Bronchial epithelial cell (primary cell): ENCODE measurements at regions not wholly inside any gene's neighbourhood (a gene's known extent, or its start where the extent isn't known, plus 50 kb on each side); places are given as distances from the start of the nearest gene placed in this dataset.

Source experiments
- DNase-seq: peaks from one replicate; pipeline ENCODE4 v3.0.0-alpha.2; 2010; ENCODE audit warnings: low read depth
- FAIRE-seq: peaks from 2 replicates; lab custom pipeline; 2011; peaks lifted over from hg19 to GRCh38; lab: Jason Lieb, UNC
- H3K27me3 ChIP-seq: 2 replicates; pipeline ENCODE4 v1.5.1; 2011; ENCODE audit warnings: low read length; ENCODE audit not compliant: control insufficient read depth, insufficient read depth
- H3K36me3 ChIP-seq: 2 replicates; pipeline ENCODE4 v1.5.1; 2011; ENCODE audit warnings: low read length; ENCODE audit not compliant: control insufficient read depth, insufficient read depth
- H3K4me3 ChIP-seq: 2 replicates; pipeline ENCODE4 v1.5.1; 2011; ENCODE audit warnings: mild to moderate bottlenecking, low read depth, low read length, control low read depth
- TF ChIP-seq, protein P1 (sequence below): IDR thresholded peaks from 2 replicates; pipeline ENCODE4 v1.5.1; 2011; ENCODE audit warnings: mild to moderate bottlenecking, moderate library complexity, low read length, control low read depth, inconsistent platforms; ENCODE audit not compliant: insufficient read depth, severe bottlenecking

DNA sequence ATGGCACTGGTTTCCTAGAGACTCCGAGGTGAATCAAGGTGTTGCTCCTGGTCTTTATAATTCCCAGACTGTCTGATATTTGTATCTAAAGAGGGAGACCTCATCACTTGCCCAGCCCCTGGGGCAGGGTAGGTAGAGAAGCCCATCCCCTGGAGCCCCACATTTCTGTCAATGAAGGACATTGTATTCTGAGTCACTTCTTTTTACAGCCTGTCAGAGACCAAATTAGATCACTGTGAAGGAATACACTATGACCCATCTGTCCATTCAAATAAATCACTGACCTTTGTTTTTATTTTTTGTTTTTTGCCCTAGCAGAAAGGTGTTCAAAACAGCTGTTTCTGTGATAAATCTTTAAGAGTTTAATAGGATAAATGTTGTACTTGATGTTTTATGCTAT, 67.9 kb upstream of the ANO6 start:
- Histone ChIP-seq H3K36me3 (no peaks in the 10 kb centered on the region), H3K27me3 (no peaks in the 10 kb centered on the region), H3K4me3 (no peak overlapping the region)
- DNase-seq (no peak), FAIRE-seq (no peak)
- TF ChIP-seq, protein P1, sequence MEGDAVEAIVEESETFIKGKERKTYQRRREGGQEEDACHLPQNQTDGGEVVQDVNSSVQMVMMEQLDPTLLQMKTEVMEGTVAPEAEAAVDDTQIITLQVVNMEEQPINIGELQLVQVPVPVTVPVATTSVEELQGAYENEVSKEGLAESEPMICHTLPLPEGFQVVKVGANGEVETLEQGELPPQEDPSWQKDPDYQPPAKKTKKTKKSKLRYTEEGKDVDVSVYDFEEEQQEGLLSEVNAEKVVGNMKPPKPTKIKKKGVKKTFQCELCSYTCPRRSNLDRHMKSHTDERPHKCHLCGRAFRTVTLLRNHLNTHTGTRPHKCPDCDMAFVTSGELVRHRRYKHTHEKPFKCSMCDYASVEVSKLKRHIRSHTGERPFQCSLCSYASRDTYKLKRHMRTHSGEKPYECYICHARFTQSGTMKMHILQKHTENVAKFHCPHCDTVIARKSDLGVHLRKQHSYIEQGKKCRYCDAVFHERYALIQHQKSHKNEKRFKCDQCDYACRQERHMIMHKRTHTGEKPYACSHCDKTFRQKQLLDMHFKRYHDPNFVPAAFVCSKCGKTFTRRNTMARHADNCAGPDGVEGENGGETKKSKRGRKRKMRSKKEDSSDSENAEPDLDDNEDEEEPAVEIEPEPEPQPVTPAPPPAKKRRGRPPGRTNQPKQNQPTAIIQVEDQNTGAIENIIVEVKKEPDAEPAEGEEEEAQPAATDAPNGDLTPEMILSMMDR, result no peak

DNA sequence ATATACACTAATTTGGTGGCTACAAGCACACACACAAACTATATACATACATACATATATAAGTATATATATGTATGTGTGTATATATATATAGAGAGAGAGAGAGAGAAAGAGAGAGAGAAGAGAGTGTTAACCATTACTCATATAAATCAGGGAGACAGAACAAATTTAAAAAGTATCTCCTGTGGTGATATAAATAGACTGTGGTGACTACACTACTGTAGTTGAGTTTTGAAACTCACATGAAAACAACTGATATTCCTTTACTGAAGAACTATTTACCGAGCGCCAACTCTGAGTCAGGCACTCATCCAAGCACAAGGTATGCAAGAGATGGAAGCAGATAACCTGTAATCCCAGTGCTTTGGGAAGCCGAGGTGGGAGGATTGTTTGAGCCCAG, 67.3 kb upstream of the ANO6 start:
- no peaks in the 10 kb centered on the region for H3K36me3 ChIP-seq
- no peak overlapping the region for H3K4me3 ChIP-seq
- no peak for DNase-seq
- H3K27me3 ChIP-seq, result no peaks in the 10 kb centered on the region
- no peak for FAIRE-seq
- TF ChIP-seq, protein P1, result no peak

- H3K27me3 ChIP-seq, result no peaks in the 10 kb centered on the region
- TF ChIP-seq, protein P1, result no peak
- DNase-seq, result no peak
- H3K4me3 ChIP-seq, result no peak overlapping the region
- no peaks in the 10 kb centered on the region for H3K36me3 ChIP-seq
- FAIRE-seq, result no peak
Observed at GRCh38 chr12:45165284-45165683, 50.6 kb upstream of the ANO6 start.

DNA sequence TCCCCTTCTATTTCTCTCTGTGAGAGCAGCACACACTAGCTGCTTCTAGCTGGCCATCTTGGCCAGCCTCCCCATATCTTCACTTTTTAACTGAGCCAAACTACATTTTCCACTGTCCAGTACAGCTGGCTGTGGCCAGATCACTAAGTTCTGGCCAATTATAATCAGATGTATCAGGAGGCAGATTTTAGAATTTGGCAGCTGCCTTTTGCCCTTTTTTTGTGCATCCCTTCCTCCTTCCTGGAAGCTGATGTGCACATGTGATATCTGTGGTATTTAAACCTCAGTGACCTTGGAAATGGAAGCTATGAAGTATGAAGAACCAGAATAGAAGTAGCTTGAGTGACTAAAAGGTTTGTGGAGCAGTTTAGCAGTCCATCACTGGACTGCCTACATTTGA, 49.8 kb upstream of the ANO6 start:
- no peaks in the 10 kb centered on the region for H3K36me3 ChIP-seq
- TF ChIP-seq, protein P1, result no peak
- FAIRE-seq, result no peak
- H3K4me3 ChIP-seq, result no peak overlapping the region
- no peaks in the 10 kb centered on the region for H3K27me3 ChIP-seq
- DNase-seq, result no peak
